ENCODE measurements at regions not wholly inside any gene's neighbourhood (a gene's known extent, or its start where the extent isn't known, plus 50 kb on each side); places are given as distances from the start of the nearest gene placed in this dataset.
"Not testable (repeated sequence)": the region's sequence is repeated elsewhere in the genome, so short reads cannot be mapped to it uniquely, and the experiment has no call there.

DNA sequence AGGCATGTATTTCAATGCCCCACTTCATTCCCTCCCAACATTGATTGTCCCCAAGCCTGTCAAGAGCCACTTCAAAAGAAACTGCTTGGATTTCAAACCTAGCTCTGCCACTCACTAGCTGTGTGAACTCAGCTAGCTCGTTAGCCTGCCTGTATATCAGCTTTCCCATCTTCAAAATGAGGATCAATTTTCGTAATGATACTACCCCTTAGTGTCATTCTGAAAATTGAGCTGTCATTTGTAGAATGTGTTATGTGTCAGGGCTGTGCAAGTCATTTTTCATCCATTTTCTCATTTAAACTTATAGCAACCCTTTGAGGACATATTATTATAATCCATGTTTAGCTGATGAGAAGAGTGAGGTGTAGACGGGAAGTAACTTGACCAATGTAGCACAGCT lies 88.6 kb downstream of the TRIM42 start:
- DNase-seq (ENCODE audit: insufficient read length), result no peak
- peak; percentile 80 for FAIRE-seq
- TF ChIP-seq POLR2A (IDR thresholded peaks at IDR 0.05; ENCODE audit: low read depth, low read length), result no peak
- TF ChIP-seq TAF1 (IDR thresholded peaks at IDR 0.05; ENCODE audit: borderline replicate concordance, low read depth, low read length), result no peak
- no peak for TF ChIP-seq POLR2AphosphoS5 (IDR thresholded peaks at IDR 0.05; ENCODE audit: low read depth, low read length)

DNA sequence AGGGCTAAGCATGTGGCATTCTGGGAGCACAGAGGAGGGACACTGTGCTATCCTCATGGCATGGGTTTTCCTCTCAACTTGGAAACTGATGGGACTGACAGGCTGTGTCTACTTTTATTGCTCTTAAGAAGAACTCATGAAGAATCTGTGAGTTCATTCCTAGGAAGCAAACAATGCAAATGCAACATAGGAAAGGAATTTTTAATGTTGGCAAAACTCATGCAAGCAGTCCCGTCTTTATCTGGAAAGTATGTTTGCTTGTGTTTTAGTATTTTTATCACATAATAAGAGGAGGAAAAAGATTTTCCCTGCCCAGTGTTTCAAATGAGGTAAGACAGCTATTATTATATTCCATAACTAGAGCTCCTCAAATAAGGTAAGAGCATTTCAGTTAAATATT lies 89.7 kb downstream of the TRIM42 start:
- FAIRE-seq (no peak), DNase-seq (ENCODE audit: insufficient read length) (no peak)
- TF ChIP-seq POLR2A (IDR thresholded peaks at IDR 0.05; ENCODE audit: low read depth, low read length) (no peak), POLR2AphosphoS5 (IDR thresholded peaks at IDR 0.05; ENCODE audit: low read depth, low read length) (no peak), TAF1 (IDR thresholded peaks at IDR 0.05; ENCODE audit: borderline replicate concordance, low read depth, low read length) (no peak)

DNA sequence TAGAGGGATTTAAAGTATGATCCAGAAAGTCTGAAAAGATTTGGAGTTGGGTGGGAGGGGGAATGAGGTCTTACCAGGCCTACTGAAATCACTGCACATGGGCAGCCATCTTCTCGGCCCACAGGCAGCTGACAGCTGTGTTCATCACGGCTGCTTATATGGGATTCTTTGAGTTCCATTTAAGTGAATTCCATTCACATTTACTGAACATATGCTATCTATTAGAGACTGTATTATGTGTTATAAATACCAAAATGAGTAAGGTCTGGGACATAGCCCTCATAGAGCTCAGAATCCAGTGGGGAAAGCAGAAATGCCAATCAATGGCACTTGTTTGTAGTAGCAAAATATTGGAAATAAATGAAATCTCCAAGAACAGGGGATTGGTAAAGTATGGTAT lies 91.1 kb downstream of the TRIM42 start:
- TF ChIP-seq TAF1 (IDR thresholded peaks at IDR 0.05; ENCODE audit: borderline replicate concordance, low read depth, low read length) (no peak), POLR2AphosphoS5 (IDR thresholded peaks at IDR 0.05; ENCODE audit: low read depth, low read length) (no peak), POLR2A (IDR thresholded peaks at IDR 0.05; ENCODE audit: low read depth, low read length) (no peak)
- FAIRE-seq, result no peak
- no peak for DNase-seq (ENCODE audit: insufficient read length)

DNA sequence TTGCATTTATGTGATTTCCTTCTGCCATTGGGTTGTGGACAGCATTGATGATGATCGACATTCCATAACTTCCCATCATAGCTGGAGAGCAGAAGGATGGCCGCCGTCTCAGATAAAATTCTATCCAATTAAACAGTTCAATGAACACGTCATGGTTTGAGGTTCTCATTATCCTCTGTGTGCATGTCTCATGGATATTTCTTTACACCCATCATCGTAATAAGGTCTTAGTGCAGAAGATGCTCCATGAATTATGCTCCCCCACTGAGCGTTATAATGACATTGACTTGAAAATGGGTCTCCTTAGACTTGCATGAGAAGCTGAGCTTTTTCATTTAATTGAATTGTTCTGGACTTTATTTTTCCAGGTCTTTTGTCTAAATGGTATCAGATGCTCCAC lies 92.1 kb downstream of the TRIM42 start:
- DNase-seq (ENCODE audit: insufficient read length), result no peak
- TF ChIP-seq TAF1 (IDR thresholded peaks at IDR 0.05; ENCODE audit: borderline replicate concordance, low read depth, low read length), result no peak
- TF ChIP-seq POLR2A (IDR thresholded peaks at IDR 0.05; ENCODE audit: low read depth, low read length), result no peak
- TF ChIP-seq POLR2AphosphoS5 (IDR thresholded peaks at IDR 0.05; ENCODE audit: low read depth, low read length), result no peak
- FAIRE-seq, result no peak

DNA sequence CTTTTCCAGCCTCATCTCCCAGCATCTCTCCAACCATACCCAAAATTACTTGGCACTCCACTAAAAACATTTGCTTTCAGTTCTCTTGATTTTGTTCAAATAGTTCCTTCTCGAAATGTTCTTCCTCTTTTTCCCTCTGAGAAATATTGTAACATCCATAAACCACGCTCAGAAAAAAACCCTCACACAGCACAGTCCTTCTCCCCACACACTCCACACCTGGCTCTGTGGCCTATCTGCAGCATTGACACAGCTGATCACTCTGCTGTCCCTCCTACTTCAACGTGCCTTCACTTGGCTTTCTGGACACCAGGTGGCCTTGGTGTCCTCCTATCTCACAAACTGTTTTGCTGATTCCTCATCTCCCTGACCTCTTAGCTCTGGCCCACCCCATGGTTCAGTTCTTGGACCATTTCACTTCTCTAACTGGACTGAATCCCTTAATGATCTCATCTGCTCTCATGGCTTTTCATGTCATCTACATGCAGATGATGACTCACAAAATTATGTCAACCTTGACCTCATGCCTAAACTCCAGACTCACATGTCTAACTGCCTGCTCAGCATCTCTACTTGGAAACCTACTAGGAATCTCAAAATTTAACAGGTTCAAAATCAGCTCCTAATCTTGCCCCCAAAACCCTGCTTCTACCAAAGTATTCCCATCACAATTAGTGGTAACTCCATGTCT lies 93.3 kb downstream of the TRIM42 start:
- no peak for DNase-seq (ENCODE audit: insufficient read length)
- TF ChIP-seq POLR2A (IDR thresholded peaks at IDR 0.05; ENCODE audit: low read depth, low read length) (no peak), POLR2AphosphoS5 (IDR thresholded peaks at IDR 0.05; ENCODE audit: low read depth, low read length) (no peak), TAF1 (IDR thresholded peaks at IDR 0.05; ENCODE audit: borderline replicate concordance, low read depth, low read length) (no peak)
- peak; percentile 80 for FAIRE-seq

DNA sequence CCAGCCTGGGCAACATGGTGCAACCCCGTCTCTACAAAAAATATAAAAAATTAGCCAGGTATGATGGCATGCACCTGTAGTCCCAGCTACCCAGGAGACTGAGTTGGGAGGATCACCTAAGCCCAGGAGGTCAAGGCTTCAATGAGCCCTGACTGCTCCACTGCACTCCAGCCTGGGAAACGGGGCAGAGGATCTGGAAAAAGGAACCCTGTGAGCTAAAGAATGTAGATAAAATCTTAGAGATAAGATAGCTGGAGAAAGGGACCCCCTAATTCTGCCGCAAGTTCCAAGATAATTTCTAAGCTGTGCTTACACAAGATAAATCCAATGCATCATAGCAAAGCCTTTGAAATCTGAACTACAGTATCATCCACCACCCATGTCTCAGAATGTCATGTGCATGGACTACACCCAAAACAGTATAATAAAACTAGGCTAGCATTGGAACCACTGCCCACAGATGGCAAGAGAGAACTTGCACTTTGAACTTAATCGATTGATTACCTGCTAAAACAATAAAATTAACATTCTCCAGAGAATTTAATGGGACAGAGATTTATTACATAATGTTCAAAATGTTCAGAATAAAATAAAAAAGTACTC lies 99.9 kb downstream of the TRIM42 start:
- FAIRE-seq, result no peak
- no peak for DNase-seq (ENCODE audit: insufficient read length)
- TF ChIP-seq POLR2AphosphoS5 (IDR thresholded peaks at IDR 0.05; ENCODE audit: low read depth, low read length), result no peak
- TF ChIP-seq POLR2A (IDR thresholded peaks at IDR 0.05; ENCODE audit: low read depth, low read length), result no peak
- TF ChIP-seq TAF1 (IDR thresholded peaks at IDR 0.05; ENCODE audit: borderline replicate concordance, low read depth, low read length), result no peak

DNA sequence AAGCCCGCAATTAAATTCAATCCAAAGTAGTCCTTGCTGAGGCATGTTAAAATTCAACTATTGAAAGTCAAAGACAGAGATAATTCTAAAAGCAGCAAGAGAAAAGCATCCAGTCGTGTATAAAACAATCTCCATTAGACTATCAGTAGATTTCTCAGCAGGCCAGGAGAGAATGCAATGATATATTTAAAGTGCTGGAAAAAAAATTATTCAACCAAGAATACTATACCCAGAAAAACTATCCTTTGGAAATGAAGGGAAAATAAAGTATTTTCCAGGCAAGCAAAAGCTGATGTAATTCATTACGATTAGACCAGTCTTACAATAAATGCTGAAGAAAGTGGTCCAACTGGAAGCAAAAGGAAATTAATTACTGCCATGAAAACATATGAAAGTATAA lies 113.5 kb downstream of the TRIM42 start:
- no peak for DNase-seq (ENCODE audit: insufficient read length)
- TF ChIP-seq POLR2A (IDR thresholded peaks at IDR 0.05; ENCODE audit: low read depth, low read length), result no peak
- no peak for TF ChIP-seq POLR2AphosphoS5 (IDR thresholded peaks at IDR 0.05; ENCODE audit: low read depth, low read length)
- no peak for TF ChIP-seq TAF1 (IDR thresholded peaks at IDR 0.05; ENCODE audit: borderline replicate concordance, low read depth, low read length)
- no peak for FAIRE-seq

DNA sequence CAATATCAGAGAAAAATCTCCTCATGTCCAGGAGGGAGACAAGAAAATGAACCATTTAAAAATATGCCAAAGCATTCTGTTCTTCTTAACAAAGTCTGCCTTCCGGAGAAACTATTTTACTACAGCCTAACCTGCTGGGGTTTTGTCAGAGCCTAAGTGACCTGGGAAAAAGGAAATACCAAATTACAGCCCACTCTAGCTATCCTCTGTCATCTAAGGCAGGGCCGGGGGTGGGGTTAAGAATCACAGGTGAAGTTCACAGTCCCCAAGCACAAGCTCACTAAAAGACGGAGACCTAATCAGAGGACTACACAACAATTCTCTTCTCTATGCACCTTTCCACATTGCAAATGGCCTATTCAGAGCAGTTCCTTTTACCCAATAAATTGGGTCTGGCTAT lies 116.6 kb downstream of the TRIM42 start:
- no peak for DNase-seq (ENCODE audit: insufficient read length)
- TF ChIP-seq POLR2A (IDR thresholded peaks at IDR 0.05; ENCODE audit: low read depth, low read length) (no peak), POLR2AphosphoS5 (IDR thresholded peaks at IDR 0.05; ENCODE audit: low read depth, low read length) (no peak), TAF1 (IDR thresholded peaks at IDR 0.05; ENCODE audit: borderline replicate concordance, low read depth, low read length) (no peak)
- FAIRE-seq, result no peak

DNA sequence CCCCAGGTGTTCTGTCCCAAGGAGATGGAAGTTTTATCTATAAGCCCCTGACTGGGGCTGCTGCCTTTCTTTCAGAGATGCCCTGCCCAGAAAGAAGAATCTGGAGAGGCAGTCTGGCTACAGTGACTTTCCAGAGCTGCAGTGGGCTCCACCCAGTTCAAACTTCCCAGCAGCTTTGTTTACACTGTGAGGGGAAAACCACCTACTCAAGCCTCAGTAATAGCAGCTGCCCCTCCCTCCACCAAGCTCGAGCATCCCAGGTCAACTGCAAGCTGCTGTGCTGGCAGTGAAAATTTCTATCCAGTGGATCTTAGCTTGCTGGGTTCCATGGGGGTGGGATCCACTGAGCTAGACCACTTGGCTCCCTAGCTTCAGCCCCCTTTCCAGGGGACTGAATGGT lies 125.0 kb downstream of the TRIM42 start:
- not testable (repeated sequence) for DNase-seq (ENCODE audit: insufficient read length); FAIRE-seq

DNA sequence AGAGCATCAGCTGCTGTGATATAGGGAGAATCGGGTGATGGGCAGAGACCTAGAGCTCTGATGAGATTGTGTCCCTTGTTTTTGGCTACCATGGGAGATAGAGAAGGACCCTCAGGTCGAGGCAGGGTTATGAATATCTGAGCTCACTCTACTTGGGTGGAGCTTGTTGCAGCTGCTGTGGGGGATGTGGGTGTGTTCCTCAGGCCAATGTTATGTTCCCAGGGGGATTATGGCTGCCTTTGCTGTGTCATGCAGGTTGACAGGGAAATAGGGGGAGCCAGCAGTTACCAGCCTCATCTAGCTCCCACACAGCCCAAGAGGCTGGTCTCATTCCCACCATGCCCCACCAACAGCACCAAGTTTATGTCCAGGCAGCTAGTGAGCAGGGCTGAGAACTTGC lies 131.5 kb downstream of the TRIM42 start:
- no peak for DNase-seq (ENCODE audit: insufficient read length)
- TF ChIP-seq POLR2AphosphoS5 (IDR thresholded peaks at IDR 0.05; ENCODE audit: low read depth, low read length) (no peak), TAF1 (IDR thresholded peaks at IDR 0.05; ENCODE audit: borderline replicate concordance, low read depth, low read length) (no peak), POLR2A (IDR thresholded peaks at IDR 0.05; ENCODE audit: low read depth, low read length) (no peak)
- FAIRE-seq, result no peak

DNA sequence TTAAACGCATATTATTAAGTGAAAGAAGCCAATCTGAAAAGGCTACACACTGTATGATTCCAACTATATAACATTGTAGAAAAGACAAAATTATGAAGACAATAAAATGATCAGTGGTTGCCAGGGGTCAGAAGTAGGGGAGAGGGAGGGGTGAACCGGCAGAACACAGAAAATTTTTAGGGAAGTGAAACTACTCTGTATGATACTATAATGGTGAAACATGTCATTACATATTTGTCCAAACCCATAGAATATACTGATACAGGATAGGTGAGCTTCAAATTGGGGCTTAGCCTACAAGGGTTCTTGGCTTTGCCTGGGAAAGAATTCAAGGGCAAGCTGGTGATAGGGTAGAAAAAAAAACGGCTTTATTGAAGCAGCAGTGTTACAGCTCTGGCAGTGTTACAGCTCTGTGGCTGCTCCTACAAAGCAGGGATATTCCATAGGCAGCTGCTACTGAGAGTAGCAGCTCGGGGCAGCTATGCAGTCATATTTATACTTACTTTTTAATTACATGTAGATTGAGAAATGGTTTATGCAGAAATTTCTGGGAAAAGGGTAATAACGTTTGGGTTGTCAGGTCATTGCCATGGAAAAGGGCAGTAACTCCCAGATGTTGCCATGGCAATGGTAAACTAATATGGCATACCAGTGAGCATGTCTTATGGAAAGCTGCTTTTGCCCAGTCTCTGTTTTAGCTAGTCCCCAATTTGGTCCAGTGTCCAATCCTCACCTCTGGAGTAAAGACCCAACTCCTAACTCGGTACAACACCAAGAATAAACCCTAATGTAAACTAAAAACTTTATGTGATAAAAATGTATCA lies 125.1 kb upstream of the SLC25A36 start:
- DNase-seq (ENCODE audit: insufficient read length) (no peak), FAIRE-seq (peak; percentile 83)
- no peak for TF ChIP-seq POLR2A (IDR thresholded peaks at IDR 0.05; ENCODE audit: low read depth, low read length)
- TF ChIP-seq POLR2AphosphoS5 (IDR thresholded peaks at IDR 0.05; ENCODE audit: low read depth, low read length), result no peak
- no peak for TF ChIP-seq TAF1 (IDR thresholded peaks at IDR 0.05; ENCODE audit: borderline replicate concordance, low read depth, low read length)

DNA sequence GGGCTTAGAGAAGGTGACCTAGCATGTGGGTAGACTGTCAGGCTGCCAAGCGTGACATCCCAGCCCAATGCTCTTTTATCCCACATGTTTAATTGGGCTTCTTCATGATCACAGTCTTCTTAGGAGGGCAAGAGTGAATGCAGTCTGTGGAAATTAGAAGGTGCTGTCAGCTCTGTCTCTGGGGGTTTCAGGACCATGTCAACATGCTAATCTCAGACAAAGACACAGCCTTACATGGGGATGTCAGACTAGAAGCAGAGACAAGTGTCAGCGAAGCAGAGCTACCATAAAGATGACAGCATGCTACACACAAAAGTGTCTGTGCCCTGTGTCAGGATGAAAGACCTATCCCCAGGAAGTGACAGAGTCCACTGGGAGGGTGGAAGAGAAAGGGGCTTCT lies 120.1 kb upstream of the SLC25A36 start:
- no peak for TF ChIP-seq TAF1 (IDR thresholded peaks at IDR 0.05; ENCODE audit: borderline replicate concordance, low read depth, low read length)
- TF ChIP-seq POLR2AphosphoS5 (IDR thresholded peaks at IDR 0.05; ENCODE audit: low read depth, low read length), result no peak
- TF ChIP-seq POLR2A (IDR thresholded peaks at IDR 0.05; ENCODE audit: low read depth, low read length), result no peak
- FAIRE-seq (no peak), DNase-seq (ENCODE audit: insufficient read length) (no peak)
